ENCODE measurements at regions not wholly inside any gene's neighbourhood (a gene's known extent, or its start where the extent isn't known, plus 50 kb on each side); places are given as distances from the start of the nearest gene placed in this dataset.

DNA sequence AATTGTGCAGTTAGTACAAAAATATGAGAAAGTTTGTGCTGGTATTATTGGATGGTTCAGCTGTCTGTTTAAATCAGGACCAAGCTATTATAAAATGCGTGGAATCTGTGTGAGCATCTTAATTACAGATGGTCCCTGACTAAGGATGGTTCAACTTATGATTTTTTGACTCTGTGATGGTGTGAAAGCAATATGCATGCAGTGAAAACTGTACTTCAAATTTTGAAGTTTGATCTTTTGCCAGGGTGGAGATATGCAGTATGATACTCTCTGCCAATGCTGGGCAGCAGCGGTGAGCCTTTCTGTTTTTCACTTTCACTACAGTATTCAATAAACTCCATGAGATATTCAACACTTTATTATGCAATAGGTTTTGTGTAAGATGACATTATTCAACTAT is 189.3 kb downstream of the CHST1 start:
- no peak for TF ChIP-seq POLR2A (IDR thresholded peaks at IDR 0.05)
- TF ChIP-seq, protein P1, sequence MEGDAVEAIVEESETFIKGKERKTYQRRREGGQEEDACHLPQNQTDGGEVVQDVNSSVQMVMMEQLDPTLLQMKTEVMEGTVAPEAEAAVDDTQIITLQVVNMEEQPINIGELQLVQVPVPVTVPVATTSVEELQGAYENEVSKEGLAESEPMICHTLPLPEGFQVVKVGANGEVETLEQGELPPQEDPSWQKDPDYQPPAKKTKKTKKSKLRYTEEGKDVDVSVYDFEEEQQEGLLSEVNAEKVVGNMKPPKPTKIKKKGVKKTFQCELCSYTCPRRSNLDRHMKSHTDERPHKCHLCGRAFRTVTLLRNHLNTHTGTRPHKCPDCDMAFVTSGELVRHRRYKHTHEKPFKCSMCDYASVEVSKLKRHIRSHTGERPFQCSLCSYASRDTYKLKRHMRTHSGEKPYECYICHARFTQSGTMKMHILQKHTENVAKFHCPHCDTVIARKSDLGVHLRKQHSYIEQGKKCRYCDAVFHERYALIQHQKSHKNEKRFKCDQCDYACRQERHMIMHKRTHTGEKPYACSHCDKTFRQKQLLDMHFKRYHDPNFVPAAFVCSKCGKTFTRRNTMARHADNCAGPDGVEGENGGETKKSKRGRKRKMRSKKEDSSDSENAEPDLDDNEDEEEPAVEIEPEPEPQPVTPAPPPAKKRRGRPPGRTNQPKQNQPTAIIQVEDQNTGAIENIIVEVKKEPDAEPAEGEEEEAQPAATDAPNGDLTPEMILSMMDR (IDR thresholded peaks at IDR 0.05) = no peak

All from uterus (tissue), 2 donors.